GM12878 (cell line): ENCODE measurements at regions not wholly inside any gene's neighbourhood (a gene's known extent, or its start where the extent isn't known, plus 50 kb on each side); places are given as distances from the start of the nearest gene placed in this dataset.

ENCODE experiments used
- CTCF ChIP-seq, 3 experiments: IDR thresholded peaks in 2 of 3; conservative IDR thresholded peaks in 1 of 3; 2 replicates each; pipeline ENCODE4 v1.5.1; 2011; ENCODE audit warnings: low read depth in 3 of 3, low read length in 3 of 3, mild to moderate bottlenecking in 3 of 3, control low read depth in 2 of 3, moderate library complexity in 2 of 3, inconsistent platforms in 1 of 3, mixed read lengths in 1 of 3; ENCODE audit not compliant: control insufficient read depth in 2 of 3, insufficient read depth in 1 of 3; ENCODE audit errors: extremely low read depth in 1 of 3
- POLR2A ChIP-seq: IDR thresholded peaks from 2 replicates; pipeline ENCODE4 v1.6.1; 2011; ENCODE audit warnings: low read depth, mild to moderate bottlenecking, low read length
- REST ChIP-seq: IDR thresholded peaks from 2 replicates; pipeline ENCODE4 v1.6.1; 2012; ENCODE audit warnings: mild to moderate bottlenecking, low read depth, low read length
- SP1 ChIP-seq: IDR thresholded peaks from one replicate; pipeline ENCODE4 v1.6.1; 2011; ENCODE audit warnings: low read depth, low read length

GRCh38 chr2:22238967-22239366, 1115.2 kb downstream of the TDRD15 start:
- no peak for TF ChIP-seq POLR2A
- TF ChIP-seq CTCF (IDR thresholded peaks at IDR 0.05 in 2 of 3, conservative IDR thresholded peaks at IDR 0.05 in 1 of 3; ENCODE audit: control insufficient read depth in 2 of 3, extremely low read depth in 1 of 3, insufficient read depth in 1 of 3, low read depth in 3 of 3, low read length in 3 of 3), result no peak
- no peak for TF ChIP-seq SP1
- TF ChIP-seq REST, result no peak
